Naive B cell (primary cell): ENCODE measurements at regions not wholly inside any gene's neighbourhood (a gene's known extent, or its start where the extent isn't known, plus 50 kb on each side); places are given as distances from the start of the nearest gene placed in this dataset.
"Not testable (repeated sequence)": the region's sequence is repeated elsewhere in the genome, so short reads cannot be mapped to it uniquely, and the experiment has no call there.

ENCODE experiments used
- ATAC-seq, 2 donors: fragments of 150-1000 bp; cut with Tn5 transposase; 2 replicates each; pipeline ENCODE4 v1.10.0; 2021; ENCODE audit warnings: low read depth in 2 of 2, mild to moderate bottlenecking in 2 of 2, moderate library complexity in 2 of 2
- DNase-seq: peaks from one replicate; pipeline ENCODE4 v3.0.0; 2022
- H3K27ac Mint-ChIP-seq, 6 donors: one replicate each; pipeline ENCODE4 v1.8.0; 2020 to 2022; ENCODE audit warnings: mild to moderate bottlenecking in 6 of 6, mixed read lengths in 6 of 6, moderate library complexity in 5 of 6, inconsistent platforms in 2 of 6
- H3K27me3 Mint-ChIP-seq, 3 donors: one replicate each; pipeline ENCODE4 v1.8.0; 2021 to 2022; ENCODE audit warnings: mixed read lengths in 3 of 3, mild to moderate bottlenecking in 1 of 3
- H3K36me3 Mint-ChIP-seq, 2 donors: one replicate each; pipeline ENCODE4 v1.8.0; 2020 to 2022; ENCODE audit warnings: mixed read lengths in 2 of 2, inconsistent platforms in 1 of 2, mild to moderate bottlenecking in 1 of 2
- H3K4me1 Mint-ChIP-seq, 3 donors: one replicate each; pipeline ENCODE4 v1.8.0; 2020 to 2022; ENCODE audit warnings: mixed read lengths in 3 of 3, inconsistent platforms in 1 of 3, mild to moderate bottlenecking in 1 of 3, moderate library complexity in 1 of 3
- H3K4me3 Mint-ChIP-seq, 8 donors: one replicate each; pipeline ENCODE4 v1.8.0; 2020 to 2022; ENCODE audit warnings: mild to moderate bottlenecking in 8 of 8, mixed read lengths in 8 of 8, moderate library complexity in 8 of 8, inconsistent platforms in 2 of 8
- H3K9me3 Mint-ChIP-seq, 7 donors: one replicate each; pipeline ENCODE4 v1.8.0; 2020 to 2022; ENCODE audit warnings: mixed read lengths in 7 of 7, mild to moderate bottlenecking in 5 of 7, inconsistent platforms in 2 of 7, moderate library complexity in 1 of 7

DNA sequence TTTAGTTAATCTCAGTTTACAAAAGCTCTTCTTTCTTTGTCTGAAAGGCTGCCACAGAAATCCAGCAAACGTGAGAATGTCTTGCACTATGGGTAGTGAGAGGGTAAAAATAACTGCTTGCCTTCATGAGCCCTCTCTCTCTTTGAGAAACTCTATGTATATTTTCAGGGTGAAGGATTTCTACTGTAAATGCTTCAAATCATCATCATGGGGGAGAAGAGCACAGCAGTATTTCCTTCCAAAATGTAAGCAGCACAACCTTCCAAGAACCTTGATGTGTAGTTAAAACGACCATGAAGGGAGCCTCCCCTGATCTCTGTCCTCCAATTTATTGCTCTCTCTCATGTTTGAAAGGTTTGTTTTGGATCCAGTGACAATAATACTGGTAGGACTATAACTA lies 141.3 kb upstream of the CENPW start:
- DNase-seq (no peak), ATAC-seq (no peak)
- Mint-ChIP-seq H3K9me3 (peaks cover 0 to 2% (median 0%) of the 10 kb centered on the region in 7 donors), H3K27me3 (no peaks in the 10 kb centered on the region), H3K36me3 (peaks cover 0 to 11% of the 10 kb centered on the region in 2 donors), H3K4me1 (no peaks in the 10 kb centered on the region), H3K27ac (peak overlapping the region in 1 of 6 donors; percentile 47), H3K4me3 (no peak overlapping the region)

DNA sequence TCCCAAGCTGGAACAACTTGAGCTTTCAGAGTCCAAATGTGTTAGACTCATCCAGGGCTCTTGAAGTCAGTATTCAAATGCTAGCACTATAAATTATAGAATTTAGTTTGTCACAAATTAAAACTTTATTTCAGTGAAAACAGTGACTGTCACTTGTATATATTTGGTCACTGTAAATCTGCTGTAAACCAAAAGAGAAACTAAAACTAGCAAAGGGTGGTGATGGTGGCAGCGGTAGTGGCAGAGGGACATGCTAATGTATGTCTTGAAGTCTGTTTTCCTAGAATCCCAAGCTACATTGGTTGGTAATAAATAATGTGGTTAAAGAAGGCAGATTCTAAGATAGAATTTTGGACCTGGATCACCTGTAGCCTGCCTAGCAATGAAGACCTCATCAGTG lies 140.4 kb upstream of the CENPW start:
- Mint-ChIP-seq H3K27me3 (no peaks in the 10 kb centered on the region), H3K4me1 (no peaks in the 10 kb centered on the region), H3K36me3 (peaks cover 0 to 11% of the 10 kb centered on the region in 2 donors), H3K27ac (no peak overlapping the region), H3K9me3 (no peaks in the 10 kb centered on the region), H3K4me3 (no peak overlapping the region)
- DNase-seq (no peak), ATAC-seq (no peak)

DNA sequence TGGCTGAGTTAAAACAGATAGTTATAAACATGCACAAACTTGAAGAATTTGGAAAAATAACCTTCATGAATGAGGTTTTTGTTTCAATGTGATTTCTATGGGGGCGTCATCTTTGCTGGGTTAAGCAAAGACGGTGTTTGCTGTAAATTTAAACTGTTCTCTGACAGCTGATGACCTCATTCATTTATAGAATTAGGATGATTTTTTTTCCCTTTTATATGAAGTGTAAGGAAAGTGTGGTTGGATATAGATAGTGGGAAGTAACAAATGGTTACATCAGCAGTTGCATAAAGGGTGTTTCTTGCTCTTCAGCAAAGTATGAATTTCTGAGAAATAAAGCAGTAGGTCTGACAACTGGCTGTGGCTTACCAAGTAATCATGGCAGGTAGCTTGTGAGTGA lies 137.2 kb upstream of the CENPW start:
- Mint-ChIP-seq H3K4me1 (no peaks in the 10 kb centered on the region), H3K9me3 (no peaks in the 10 kb centered on the region), H3K4me3 (no peak overlapping the region), H3K36me3 (peaks cover 0 to 11% of the 10 kb centered on the region in 2 donors), H3K27ac (no peak overlapping the region), H3K27me3 (no peaks in the 10 kb centered on the region)
- DNase-seq (no peak), ATAC-seq (no peak)

DNA sequence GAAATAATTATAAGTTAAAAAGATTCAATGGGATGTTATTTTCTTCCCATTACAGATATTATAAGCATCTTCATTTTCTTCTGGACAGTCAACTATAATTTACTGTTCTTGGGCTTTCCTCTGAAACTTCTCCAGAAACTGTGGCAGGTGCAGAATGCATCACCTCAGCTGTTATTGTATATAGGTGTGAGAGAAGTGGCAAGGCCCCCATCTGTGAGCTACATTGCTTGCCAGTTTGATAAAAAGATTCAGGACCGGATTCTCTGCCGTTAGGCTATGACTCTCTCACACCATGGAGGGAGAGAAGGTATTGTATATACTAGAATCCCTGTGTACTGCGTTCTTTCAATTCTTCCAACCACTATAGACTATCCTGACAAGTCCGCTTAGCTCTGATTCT lies 135.8 kb upstream of the CENPW start:
- H3K27ac Mint-ChIP-seq: no peak overlapping the region
- no peaks in the 10 kb centered on the region for H3K27me3 Mint-ChIP-seq
- H3K4me1 Mint-ChIP-seq: no peaks in the 10 kb centered on the region
- no peaks in the 10 kb centered on the region for H3K9me3 Mint-ChIP-seq
- DNase-seq: no peak
- no peak for ATAC-seq
- H3K4me3 Mint-ChIP-seq: no peak overlapping the region
- peaks cover 0 to 5% of the 10 kb centered on the region in 2 donors for H3K36me3 Mint-ChIP-seq

DNA sequence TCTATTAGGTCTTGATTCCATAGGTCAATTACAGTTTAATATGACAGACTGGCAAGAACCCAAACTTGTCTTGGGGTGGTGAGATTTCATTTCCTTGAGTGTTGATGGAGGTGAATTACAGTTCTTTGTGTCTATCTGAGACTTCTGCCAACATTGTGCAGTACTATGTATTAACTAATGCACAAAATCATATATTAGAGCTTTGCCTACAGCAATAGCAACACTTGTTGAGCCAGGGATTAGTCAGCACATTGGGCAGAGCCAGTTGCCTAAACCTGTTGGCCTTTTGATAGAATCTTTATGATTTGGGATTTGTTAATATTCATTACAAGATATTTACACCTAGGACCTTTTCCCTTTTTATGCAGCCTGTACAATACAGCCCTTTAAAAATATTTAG lies 135.3 kb upstream of the CENPW start:
- H3K36me3 Mint-ChIP-seq: peaks cover 0 to 5% of the 10 kb centered on the region in 2 donors
- DNase-seq (no peak), ATAC-seq (no peak)
- no peaks in the 10 kb centered on the region for H3K27me3 Mint-ChIP-seq
- no peaks in the 10 kb centered on the region for H3K4me1 Mint-ChIP-seq
- no peak overlapping the region for H3K27ac Mint-ChIP-seq
- no peaks in the 10 kb centered on the region for H3K9me3 Mint-ChIP-seq
- no peak overlapping the region for H3K4me3 Mint-ChIP-seq

DNA sequence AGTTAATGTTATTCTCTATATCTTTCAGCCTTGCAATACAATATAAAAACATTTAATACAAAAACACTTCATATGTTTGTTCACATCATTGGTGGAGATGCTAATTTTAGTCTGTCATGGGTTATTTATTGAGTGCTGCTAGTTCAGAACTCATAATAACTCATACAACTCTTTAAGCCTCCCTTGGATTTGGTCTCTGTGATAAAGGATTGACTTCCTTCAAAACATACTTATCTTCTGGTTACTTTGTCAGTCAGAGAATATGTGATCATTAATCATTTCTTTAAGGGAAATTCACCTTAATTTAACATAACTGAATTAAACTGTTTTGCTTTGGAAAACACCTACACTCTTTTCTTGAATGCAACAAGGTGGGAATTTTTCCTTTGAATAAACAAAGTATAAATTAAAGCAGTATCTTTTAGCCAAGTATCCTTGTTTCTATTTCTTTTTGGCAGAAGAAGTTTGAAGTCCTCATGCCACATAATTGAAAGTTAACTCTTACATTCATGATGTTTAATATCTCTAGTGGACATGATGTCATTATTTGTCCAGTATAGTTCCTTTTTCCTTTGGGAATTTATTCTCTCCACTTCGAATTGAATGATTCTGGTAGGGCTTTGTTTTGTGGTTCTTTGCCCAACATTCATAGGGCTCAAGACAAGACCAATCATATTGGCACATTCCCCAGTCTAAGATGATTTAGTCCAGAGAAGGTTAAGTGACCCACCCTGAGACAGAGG lies 133.2 kb upstream of the CENPW start:
- peaks cover 0 to 4% (median 0%) of the 10 kb centered on the region in 7 donors for H3K9me3 Mint-ChIP-seq
- H3K27me3 Mint-ChIP-seq: no peaks in the 10 kb centered on the region
- ATAC-seq (no peak), DNase-seq (no peak)
- peaks cover 0 to 2% of the 10 kb centered on the region in 2 donors for H3K36me3 Mint-ChIP-seq
- no peak overlapping the region for H3K4me3 Mint-ChIP-seq
- no peaks in the 10 kb centered on the region for H3K4me1 Mint-ChIP-seq
- no peak overlapping the region for H3K27ac Mint-ChIP-seq

DNA sequence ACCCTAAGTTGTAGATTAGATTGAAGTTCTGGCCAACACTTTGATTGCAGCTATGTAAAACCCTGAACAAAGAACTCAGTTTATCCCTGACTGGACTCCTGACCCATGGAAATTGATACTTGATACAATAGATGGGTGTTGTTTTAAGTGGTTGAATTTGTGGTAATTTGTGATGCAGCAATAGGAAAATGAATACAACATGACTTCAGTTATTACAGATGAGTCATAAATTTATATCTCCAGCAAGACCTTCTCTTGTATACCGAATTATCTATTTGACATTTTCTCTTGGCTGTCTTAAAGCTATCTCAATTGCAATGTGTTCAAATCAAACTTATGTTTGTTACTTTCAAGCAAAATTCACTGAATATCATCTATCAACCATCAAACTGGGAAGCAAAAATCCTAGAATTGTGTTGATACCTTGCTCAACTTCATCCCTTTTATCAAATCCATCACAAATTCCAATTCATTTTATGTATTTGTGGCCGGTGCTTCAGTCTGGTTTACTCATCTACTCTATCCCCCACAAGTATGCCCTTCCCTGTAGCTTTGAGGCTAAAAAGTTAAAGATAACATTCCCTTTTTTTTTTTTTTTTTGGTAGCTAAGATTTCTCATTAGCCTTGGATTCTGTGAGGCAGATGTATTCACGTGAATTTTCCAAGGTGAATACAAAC lies 129.4 kb upstream of the CENPW start:
- Mint-ChIP-seq H3K4me1 (no peaks in the 10 kb centered on the region), H3K27me3 (no peaks in the 10 kb centered on the region), H3K4me3 (no peak overlapping the region), H3K27ac (peak overlapping the region in 1 of 6 donors; percentile 31), H3K9me3 (peaks cover 0 to 4% (median 0%) of the 10 kb centered on the region in 7 donors), H3K36me3 (no peaks in the 10 kb centered on the region)
- no peak for DNase-seq
- ATAC-seq: no peak

DNA sequence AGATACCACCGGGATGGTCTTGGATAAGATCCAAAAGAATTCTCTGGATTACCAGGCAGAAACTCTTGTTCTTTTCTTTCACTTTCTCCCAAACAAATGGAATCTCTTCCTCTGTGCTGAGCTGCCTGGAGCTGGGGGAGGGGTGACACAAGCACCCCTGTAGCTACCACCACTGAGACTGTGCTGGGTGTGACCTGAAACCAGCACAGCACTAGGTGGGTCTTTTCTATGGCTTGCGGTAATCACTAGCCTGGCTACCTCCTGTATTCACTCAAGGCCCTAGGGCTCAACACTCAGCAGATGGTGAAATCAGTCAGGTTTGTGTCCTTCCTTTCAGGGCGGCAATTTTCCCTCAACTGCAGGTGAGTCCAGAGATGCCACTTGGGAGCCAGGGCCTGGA lies 122.4 kb upstream of the CENPW start:
- Mint-ChIP-seq H3K27me3 (no peaks in the 10 kb centered on the region), H3K36me3 (peaks cover 0 to 5% of the 10 kb centered on the region in 2 donors)

DNA sequence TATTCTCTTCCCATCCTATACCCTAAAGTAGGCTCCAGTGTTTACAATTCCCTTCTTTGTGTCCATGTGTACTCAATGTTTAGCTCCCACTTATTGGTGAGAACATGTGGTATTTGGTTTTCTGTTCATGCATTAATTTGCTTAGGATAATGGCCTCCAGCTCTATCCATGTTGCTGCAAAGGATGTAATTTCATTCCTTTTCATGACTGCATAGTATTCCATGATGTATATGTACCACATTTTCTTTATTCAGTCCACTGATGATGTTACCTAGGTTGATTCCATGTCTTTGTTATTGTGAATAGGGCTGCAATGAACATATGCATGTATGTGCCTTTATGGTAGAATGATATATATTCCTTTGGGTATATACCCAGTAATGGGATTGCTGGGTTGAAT lies 119.0 kb upstream of the CENPW start:
- not testable (repeated sequence) for H3K4me1 Mint-ChIP-seq, DNase-seq, H3K36me3 Mint-ChIP-seq, H3K27me3 Mint-ChIP-seq, H3K27ac Mint-ChIP-seq, ATAC-seq, H3K4me3 Mint-ChIP-seq
- peaks cover 2 to 19% (median 6%) of the 10 kb centered on the region in 7 donors for H3K9me3 Mint-ChIP-seq

More for the DNA sequence above, 122.4 kb upstream of the CENPW start:
- no peaks in the 10 kb centered on the region for H3K4me1 Mint-ChIP-seq
- H3K9me3 Mint-ChIP-seq: peaks cover 2 to 19% (median 6%) of the 10 kb centered on the region in 7 donors
- no peak overlapping the region for H3K4me3 Mint-ChIP-seq
- H3K27ac Mint-ChIP-seq: no peak overlapping the region
- ATAC-seq: no peak
- no peak for DNase-seq

DNA sequence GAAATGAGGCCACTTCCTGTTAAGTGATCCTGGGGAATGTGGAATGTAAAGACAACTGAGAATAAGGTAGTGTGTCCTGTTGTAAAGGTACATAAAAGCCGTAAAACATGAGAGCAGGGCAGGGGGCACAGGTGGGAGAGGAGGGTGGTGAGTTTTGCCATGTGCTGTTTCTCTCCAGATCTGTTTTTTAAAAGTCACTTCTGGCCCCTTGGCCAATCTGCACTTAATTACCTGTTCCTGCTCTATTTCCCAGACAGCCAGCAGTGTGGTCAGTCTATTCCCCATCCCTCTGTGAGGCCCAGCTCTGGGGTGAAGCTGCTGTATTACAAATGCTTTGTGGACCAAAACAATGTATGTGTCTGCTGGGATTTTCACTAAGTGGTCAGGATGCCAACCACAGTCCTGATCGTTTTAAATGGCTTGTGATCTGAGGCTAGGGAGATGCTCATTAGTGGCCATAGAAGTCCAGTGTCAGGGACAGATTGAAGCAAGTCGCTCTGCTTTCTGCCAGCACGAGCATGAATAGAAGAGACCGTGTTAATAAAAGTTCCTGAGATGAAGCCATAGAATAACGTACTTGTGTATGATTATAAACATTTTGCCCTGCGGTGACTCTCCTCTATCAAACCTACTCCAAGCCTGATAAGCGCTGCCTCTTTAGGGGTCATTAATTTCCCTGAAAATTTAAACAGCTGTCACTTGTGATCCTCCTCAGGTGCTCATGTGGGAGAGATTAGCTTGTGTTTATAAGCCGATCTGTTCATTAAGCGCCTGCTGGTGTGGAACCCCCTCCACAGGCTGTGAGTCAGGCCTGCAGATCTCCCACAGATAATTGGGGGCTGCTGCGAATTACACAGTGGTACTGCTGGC lies 111.8 kb upstream of the CENPW start:
- H3K27ac Mint-ChIP-seq: no peak overlapping the region
- no peaks in the 10 kb centered on the region for H3K36me3 Mint-ChIP-seq
- no peaks in the 10 kb centered on the region for H3K9me3 Mint-ChIP-seq
- ATAC-seq: no peak
- H3K27me3 Mint-ChIP-seq: no peaks in the 10 kb centered on the region
- no peak for DNase-seq
- no peaks in the 10 kb centered on the region for H3K4me1 Mint-ChIP-seq
- no peak overlapping the region for H3K4me3 Mint-ChIP-seq

DNA sequence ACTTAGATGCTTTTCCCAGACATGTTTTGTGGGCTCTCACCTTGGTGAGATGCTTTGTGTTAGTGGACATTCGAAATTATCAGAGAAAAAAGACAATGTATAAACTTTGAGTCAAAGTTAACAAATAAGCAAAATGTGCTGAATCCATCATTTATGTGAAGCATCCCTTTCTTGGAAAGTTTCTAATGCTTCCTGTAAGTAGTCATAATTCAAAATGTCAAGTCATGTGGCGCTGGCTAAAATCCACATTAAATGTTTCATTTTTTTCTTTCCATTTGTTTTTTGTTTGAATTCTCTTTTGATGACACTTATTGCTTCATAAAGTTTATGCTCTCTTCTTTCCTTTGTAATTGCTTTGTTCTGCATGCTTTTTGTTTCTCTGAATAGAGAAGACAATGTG lies 107.2 kb upstream of the CENPW start:
- Mint-ChIP-seq H3K4me3 (no peak overlapping the region), H3K36me3 (no peaks in the 10 kb centered on the region), H3K27me3 (no peaks in the 10 kb centered on the region), H3K4me1 (no peaks in the 10 kb centered on the region), H3K9me3 (peaks cover 0 to 3% (median 0%) of the 10 kb centered on the region in 7 donors), H3K27ac (no peak overlapping the region)
- ATAC-seq (no peak), DNase-seq (no peak)

DNA sequence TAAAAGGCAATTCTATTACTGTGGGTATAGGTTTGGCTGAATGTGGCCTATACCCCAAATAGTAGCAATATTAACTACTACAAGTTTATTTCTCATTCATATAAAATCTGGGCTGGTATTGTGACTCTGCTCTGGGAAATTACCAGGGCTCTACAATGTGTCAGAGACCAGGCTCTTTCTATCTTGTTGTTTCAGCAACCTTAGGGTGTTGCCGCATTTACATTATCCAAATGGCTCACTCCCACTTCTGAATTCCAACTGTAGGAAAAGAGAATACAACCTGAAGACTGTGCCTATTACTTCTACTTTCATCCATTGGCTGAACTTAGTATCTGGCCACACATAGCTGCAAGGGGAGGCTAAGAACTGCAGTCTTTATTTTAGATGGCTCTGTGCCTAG lies 106.7 kb upstream of the CENPW start:
- DNase-seq (no peak), ATAC-seq (no peak)
- no peak overlapping the region for H3K4me3 Mint-ChIP-seq
- no peaks in the 10 kb centered on the region for H3K36me3 Mint-ChIP-seq
- H3K4me1 Mint-ChIP-seq: no peaks in the 10 kb centered on the region
- H3K27ac Mint-ChIP-seq: no peak overlapping the region
- H3K9me3 Mint-ChIP-seq: peaks cover 0 to 4% (median 0%) of the 10 kb centered on the region in 7 donors
- no peaks in the 10 kb centered on the region for H3K27me3 Mint-ChIP-seq

DNA sequence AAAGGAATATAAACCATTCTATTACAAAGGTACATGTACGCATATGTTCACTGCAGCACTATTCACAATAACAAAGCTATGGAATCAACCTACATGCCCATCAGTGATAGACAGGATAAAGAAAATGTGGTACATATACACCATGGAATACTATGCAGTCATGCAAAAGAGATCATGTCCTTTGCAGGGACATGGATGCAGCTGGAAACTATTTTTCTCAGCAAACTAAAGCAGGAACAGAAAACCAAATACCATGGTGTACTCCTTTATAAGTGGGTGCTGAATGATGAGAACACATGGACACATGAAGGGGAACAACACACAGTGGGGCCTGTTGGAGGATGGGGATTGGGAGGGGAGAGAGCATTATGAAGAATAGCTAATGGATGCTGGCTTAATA lies 104.6 kb upstream of the CENPW start:
- no peak for DNase-seq
- Mint-ChIP-seq H3K36me3 (no peaks in the 10 kb centered on the region), H3K4me1 (no peaks in the 10 kb centered on the region), H3K9me3 (peaks cover 2 to 8% (median 3%) of the 10 kb centered on the region in 7 donors), H3K27me3 (no peaks in the 10 kb centered on the region), H3K4me3 (no peak overlapping the region), H3K27ac (no peak overlapping the region)
- no peak for ATAC-seq
